Smooth muscle cell (in vitro differentiated cells): ENCODE measurements at regions not wholly inside any gene's neighbourhood (a gene's known extent, or its start where the extent isn't known, plus 50 kb on each side); places are given as distances from the start of the nearest gene placed in this dataset.

ENCODE experiments used
- DNase-seq: peaks from one replicate; lab custom pipeline; 2025; ENCODE audit not compliant: unreplicated experiment; lab: John Stamatoyannopoulos, UW
- H2AFZ ChIP-seq: fragments of 200-600 bp; sonication (generic); 2 replicates; pipeline ENCODE4 v1.6.0; 2016; ENCODE audit warnings: antibody characterized with exemption, low read depth, mild to moderate bottlenecking
- H3F3A ChIP-seq: fragments of 200-600 bp; sonication (generic); 2 replicates; pipeline ENCODE4 v1.6.0; 2017; ENCODE audit warnings: antibody characterized with exemption, low read depth
- H3K27ac ChIP-seq: fragments of 200-600 bp; sonication (generic); 2 replicates; pipeline ENCODE4 v1.5.1; 2016; ENCODE audit warnings: low read depth, mild to moderate bottlenecking
- H3K27me3 ChIP-seq: fragments of 200-600 bp; sonication (generic); 2 replicates; pipeline ENCODE4 v1.6.1; 2016; ENCODE audit warnings: low read depth, mild to moderate bottlenecking
- H3K36me3 ChIP-seq: fragments of 200-600 bp; sonication (generic); 2 replicates; pipeline ENCODE4 v1.5.1; 2016; ENCODE audit warnings: low read depth
- H3K4me1 ChIP-seq: fragments of 200-600 bp; sonication (generic); 2 replicates; pipeline ENCODE4 v1.5.1; 2016; ENCODE audit warnings: low read depth
- H3K4me2 ChIP-seq: fragments of 200-600 bp; sonication (generic); 2 replicates; pipeline ENCODE4 v1.6.0; 2016; ENCODE audit warnings: mild to moderate bottlenecking
- H3K4me3 ChIP-seq: fragments of 200-600 bp; sonication (generic); 2 replicates; pipeline ENCODE4 v1.5.1; 2016; ENCODE audit warnings: mild to moderate bottlenecking
- H3K79me2 ChIP-seq: fragments of 200-600 bp; sonication (generic); 2 replicates; pipeline ENCODE4 v1.6.0; 2016; ENCODE audit warnings: low read depth, mild to moderate bottlenecking
- H3K9ac ChIP-seq: fragments of 200-600 bp; sonication (generic); 2 replicates; pipeline ENCODE4 v1.6.0; 2016; ENCODE audit warnings: low read depth
- H3K9me3 ChIP-seq: fragments of 200-600 bp; sonication (generic); replicated peaks from 2 replicates; pipeline ENCODE4 v1.5.1; 2016; ENCODE audit warnings: low read depth
- H4K20me1 ChIP-seq: fragments of 200-600 bp; sonication (generic); 2 replicates; pipeline ENCODE4 v1.6.0; 2016; ENCODE audit warnings: low read depth
- CTCF ChIP-seq: fragments of 200-600 bp; sonication (generic); IDR thresholded peaks from 2 replicates; pipeline ENCODE4 v1.5.1; 2017; ENCODE audit warnings: borderline replicate concordance, mild to moderate bottlenecking, antibody characterized with exemption; ENCODE audit not compliant: insufficient read depth, poor library complexity, severe bottlenecking
- WGBS: methylation state at CpG from one replicate; pipeline ENCODE4 v1.1.7; 2016; ENCODE audit warnings: low lambda C conversion rate; 5-methylcytosine and 5-hydroxymethylcytosine counted together

- Histone ChIP-seq H3K4me1 (no peaks in the 10 kb centered on the region), H3K79me2 (no peaks in the 10 kb centered on the region), H3K36me3 (no peaks in the 10 kb centered on the region), H3K9ac (no peak overlapping the region), H2AFZ (peak overlapping the region; percentile 2), H3K4me2 (no peak overlapping the region), H3K4me3 (no peak overlapping the region), H3F3A (no peaks in the 10 kb centered on the region), H3K9me3 (no peaks in the 10 kb centered on the region), H3K27ac (no peak overlapping the region), H3K27me3 (no peaks in the 10 kb centered on the region), H4K20me1 (no peaks in the 10 kb centered on the region)
- no peak for DNase-seq
- no peak for TF ChIP-seq CTCF
Observed at GRCh38 chr6:119818876-119819275, 469.3 kb upstream of the MAN1A1 start.

- no peak for TF ChIP-seq CTCF
- H3F3A ChIP-seq, result no peaks in the 10 kb centered on the region
- no peaks in the 10 kb centered on the region for H3K4me1 ChIP-seq
- no peak for DNase-seq
- H2AFZ ChIP-seq, result no peak overlapping the region
- H3K9me3 ChIP-seq, result no peaks in the 10 kb centered on the region
- no peak overlapping the region for H3K4me2 ChIP-seq
- no peaks in the 10 kb centered on the region for H3K36me3 ChIP-seq
- no peak overlapping the region for H3K4me3 ChIP-seq
- WGBS, result 78% methylated on average over 9 of the region's 9 CpGs
- H4K20me1 ChIP-seq, result no peaks in the 10 kb centered on the region
- H3K27me3 ChIP-seq, result no peaks in the 10 kb centered on the region
- H3K9ac ChIP-seq, result no peak overlapping the region
- H3K79me2 ChIP-seq, result no peaks in the 10 kb centered on the region
- no peak overlapping the region for H3K27ac ChIP-seq
Observed at GRCh38 chr6:119814609-119815400, 465.2 kb upstream of the MAN1A1 start.

GRCh38 chr6:119802464-119802863, 452.9 kb upstream of the MAN1A1 start:
- no peaks in the 10 kb centered on the region for H3K79me2 ChIP-seq
- no peaks in the 10 kb centered on the region for H3K36me3 ChIP-seq
- no peak for DNase-seq
- H3K4me3 ChIP-seq, result no peak overlapping the region
- 82% methylated on average over 3 of the region's 3 CpGs for whole genome bisulfite sequencing
- no peaks in the 10 kb centered on the region for H3K9me3 ChIP-seq
- no peak overlapping the region for H3K9ac ChIP-seq
- no peaks in the 10 kb centered on the region for H3F3A ChIP-seq
- H3K27ac ChIP-seq, result no peak overlapping the region
- no peaks in the 10 kb centered on the region for H4K20me1 ChIP-seq
- no peak overlapping the region for H3K4me2 ChIP-seq
- H3K27me3 ChIP-seq, result no peaks in the 10 kb centered on the region
- TF ChIP-seq CTCF, result no peak
- H2AFZ ChIP-seq, result peak overlapping the region; percentile 26
- H3K4me1 ChIP-seq, result no peaks in the 10 kb centered on the region

- Histone ChIP-seq H2AFZ (no peak overlapping the region), H3K27ac (no peak overlapping the region), H3K4me1 (no peaks in the 10 kb centered on the region), H3K4me3 (no peak overlapping the region), H3K36me3 (no peaks in the 10 kb centered on the region), H4K20me1 (no peaks in the 10 kb centered on the region), H3K9ac (no peak overlapping the region), H3K9me3 (no peaks in the 10 kb centered on the region), H3F3A (no peaks in the 10 kb centered on the region), H3K27me3 (no peaks in the 10 kb centered on the region), H3K79me2 (no peaks in the 10 kb centered on the region), H3K4me2 (no peak overlapping the region)
- no peak for DNase-seq
- TF ChIP-seq CTCF, result no peak
- 82% methylated on average over 4 of the region's 4 CpGs for WGBS
Observed at GRCh38 chr6:119801056-119801455, 451.5 kb upstream of the MAN1A1 start.
